ENCODE measurements at regions not wholly inside any gene's neighbourhood (a gene's known extent, or its start where the extent isn't known, plus 50 kb on each side); places are given as distances from the start of the nearest gene placed in this dataset.

GRCh38 chr6:165807249-165807960, 144.4 kb upstream of the PDE10A start:
- DNase-seq (peak in 1 of 2 donors; percentile 39), ATAC-seq (peak; percentile 25 to 29)
- peak overlapping the region; percentile 33 to 52 (median 48) for H3K27ac ChIP-seq
- intact Hi-C loops (cut with DNase I; ENCODE audit: low total_unique reads), result no loop called here
- peaks cover 0 to 8% (median 3%) of the 10 kb centered on the region in 3 donors for H3K27me3 ChIP-seq
- no peaks in the 10 kb centered on the region for H3K36me3 ChIP-seq
- H3K4me3 ChIP-seq, result no peak overlapping the region
- in situ Hi-C loops (cut with MboI; ENCODE audit: low sequenced_read_pairs in 4 of 4), result no loop called here
- TF ChIP-seq CTCF (IDR thresholded peaks at IDR 0.05 in 4 of 5, conservative IDR thresholded peaks at IDR 0.05 in 1 of 5) (no peak), POLR2A (IDR thresholded peaks at IDR 0.05) (no peak)
- H3K4me1 ChIP-seq, result no peaks in the 10 kb centered on the region
- no peaks in the 10 kb centered on the region for H3K9me3 ChIP-seq

GRCh38 chr6:165806126-165806810, 143.2 kb upstream of the PDE10A start:
- DNase-seq, result no peak
- Histone ChIP-seq H3K4me1 (no peaks in the 10 kb centered on the region), H3K36me3 (no peaks in the 10 kb centered on the region), H3K4me3 (no peak overlapping the region), H3K27ac (peak overlapping the region in 3 of 4 donors; percentile 47 to 52 (median 49)), H3K9me3 (no peaks in the 10 kb centered on the region), H3K27me3 (peaks cover 0 to 8% (median 3%) of the 10 kb centered on the region in 3 donors)
- ATAC-seq, result no peak
- TF ChIP-seq CTCF (IDR thresholded peaks at IDR 0.05 in 4 of 5, conservative IDR thresholded peaks at IDR 0.05 in 1 of 5), result no peak
- TF ChIP-seq POLR2A (IDR thresholded peaks at IDR 0.05), result no peak
- intact Hi-C loops (cut with DNase I; ENCODE audit: low total_unique reads), result no loop called here
- in situ Hi-C loops (cut with MboI; ENCODE audit: low sequenced_read_pairs in 4 of 4), result no loop called here

- H3K36me3 ChIP-seq, result no peaks in the 10 kb centered on the region
- peak overlapping the region in 3 of 4 donors; percentile 47 to 52 (median 48) for H3K27ac ChIP-seq
- no peaks in the 10 kb centered on the region for H3K9me3 ChIP-seq
- no peaks in the 10 kb centered on the region for H3K4me1 ChIP-seq
- intact Hi-C loops (cut with DNase I; ENCODE audit: low total_unique reads), result no loop called here
- peak in 1 of 2 donors; percentile 37 for DNase-seq
- peaks cover 0 to 8% (median 3%) of the 10 kb centered on the region in 3 donors for H3K27me3 ChIP-seq
- no peak overlapping the region for H3K4me3 ChIP-seq
- ATAC-seq, result peak in 1 of 2 donors; percentile 28
- no peak for TF ChIP-seq CTCF (IDR thresholded peaks at IDR 0.05 in 4 of 5, conservative IDR thresholded peaks at IDR 0.05 in 1 of 5)
- no peak for TF ChIP-seq POLR2A (IDR thresholded peaks at IDR 0.05)
- in situ Hi-C loops (cut with MboI; ENCODE audit: low sequenced_read_pairs in 4 of 4), result no loop called here
Observed at GRCh38 chr6:165805636-165806035, 142.6 kb upstream of the PDE10A start.

GRCh38 chr6:165805067-165805555, 142.1 kb upstream of the PDE10A start:
- DNase-seq (no peak), ATAC-seq (no peak)
- peaks cover 0 to 8% (median 3%) of the 10 kb centered on the region in 3 donors for H3K27me3 ChIP-seq
- H3K9me3 ChIP-seq, result no peaks in the 10 kb centered on the region
- no peaks in the 10 kb centered on the region for H3K4me1 ChIP-seq
- peak overlapping the region; percentile 32 to 45 (median 41) for H3K4me3 ChIP-seq
- no peaks in the 10 kb centered on the region for H3K36me3 ChIP-seq
- in situ Hi-C loops (cut with MboI; ENCODE audit: low sequenced_read_pairs in 4 of 4), result no loop called here
- intact Hi-C loops (cut with DNase I; ENCODE audit: low total_unique reads), result no loop called here
- TF ChIP-seq CTCF (IDR thresholded peaks at IDR 0.05 in 4 of 5, conservative IDR thresholded peaks at IDR 0.05 in 1 of 5), result no peak
- no peak for TF ChIP-seq POLR2A (IDR thresholded peaks at IDR 0.05)
- peak overlapping the region in 2 of 4 donors; percentile 44 to 48 for H3K27ac ChIP-seq

Measured in gastrocnemius medialis (tissue), 4 donors.